ENCODE measurements at regions not wholly inside any gene's neighbourhood (a gene's known extent, or its start where the extent isn't known, plus 50 kb on each side); places are given as distances from the start of the nearest gene placed in this dataset.

GRCh38 chr6:104324301-104324700 lies 535.4 kb downstream of the HACE1 start:
- Histone ChIP-seq H3K27me3 (replicated peaks) (no peaks in the 10 kb centered on the region), H3K36me3 (no peaks in the 10 kb centered on the region), H3K4me1 (replicated peaks) (no peaks in the 10 kb centered on the region), H3K27ac (no peak overlapping the region), H3K9me3 (replicated peaks) (no peaks in the 10 kb centered on the region), H3K4me3 (no peak overlapping the region)
- DNase-seq (ENCODE audit: low read depth in 1 of 2, low spot score in 2 of 2): no peak

GRCh38 chr6:104322841-104323240 lies 536.9 kb downstream of the HACE1 start:
- H3K9me3 ChIP-seq (replicated peaks): no peaks in the 10 kb centered on the region
- DNase-seq (ENCODE audit: low read depth in 1 of 2, low spot score in 2 of 2): no peak
- no peaks in the 10 kb centered on the region for H3K27me3 ChIP-seq (replicated peaks)

GRCh38 chr6:104321301-104321700 lies 538.4 kb downstream of the HACE1 start:
- DNase-seq (ENCODE audit: low read depth in 1 of 2, low spot score in 2 of 2): no peak
- no peaks in the 10 kb centered on the region for H3K9me3 ChIP-seq (replicated peaks)
- H3K36me3 ChIP-seq: no peaks in the 10 kb centered on the region
- no peaks in the 10 kb centered on the region for H3K27me3 ChIP-seq (replicated peaks)
- no peak overlapping the region for H3K4me3 ChIP-seq
- no peak overlapping the region for H3K27ac ChIP-seq
- H3K4me1 ChIP-seq (replicated peaks): no peaks in the 10 kb centered on the region

More at GRCh38 chr6:104322841-104323240, 536.9 kb downstream of the HACE1 start:
- Histone ChIP-seq H3K4me3 (no peak overlapping the region), H3K27ac (no peak overlapping the region), H3K4me1 (replicated peaks) (no peaks in the 10 kb centered on the region), H3K36me3 (no peaks in the 10 kb centered on the region)

- no peak overlapping the region for H3K4me3 ChIP-seq
- H3K27ac ChIP-seq: no peak overlapping the region
- H3K4me1 ChIP-seq (replicated peaks): no peaks in the 10 kb centered on the region
- H3K36me3 ChIP-seq: no peaks in the 10 kb centered on the region
- H3K27me3 ChIP-seq (replicated peaks): no peaks in the 10 kb centered on the region
- no peak for DNase-seq (ENCODE audit: low read depth in 1 of 2, low spot score in 2 of 2)
- no peaks in the 10 kb centered on the region for H3K9me3 ChIP-seq (replicated peaks)
These were observed 538.8 kb downstream of the HACE1 start for GRCh38 chr6:104320896-104321295.

- DNase-seq (ENCODE audit: low read depth in 1 of 2, low spot score in 2 of 2): no peak
These were observed 546.9 kb downstream of the HACE1 start for GRCh38 chr6:104312851-104313250.

GRCh38 chr6:104306211-104306610 lies 553.5 kb downstream of the HACE1 start:
- H3K27me3 ChIP-seq (replicated peaks): no peaks in the 10 kb centered on the region
- no peaks in the 10 kb centered on the region for H3K36me3 ChIP-seq
- H3K4me1 ChIP-seq (replicated peaks): no peaks in the 10 kb centered on the region
- DNase-seq (ENCODE audit: low read depth in 1 of 2, low spot score in 2 of 2): no peak
- no peak overlapping the region for H3K27ac ChIP-seq
- no peaks in the 10 kb centered on the region for H3K9me3 ChIP-seq (replicated peaks)
- H3K4me3 ChIP-seq: no peak overlapping the region

More at GRCh38 chr6:104312851-104313250, 546.9 kb downstream of the HACE1 start:
- H3K9me3 ChIP-seq (replicated peaks): no peaks in the 10 kb centered on the region
- no peaks in the 10 kb centered on the region for H3K4me1 ChIP-seq (replicated peaks)
- no peak overlapping the region for H3K27ac ChIP-seq
- H3K4me3 ChIP-seq: no peak overlapping the region
- no peaks in the 10 kb centered on the region for H3K27me3 ChIP-seq (replicated peaks)
- H3K36me3 ChIP-seq: no peaks in the 10 kb centered on the region

GRCh38 chr6:104305206-104305605 lies 554.5 kb downstream of the HACE1 start:
- no peak for DNase-seq (ENCODE audit: low read depth in 1 of 2, low spot score in 2 of 2)
- Histone ChIP-seq H3K27me3 (replicated peaks) (no peaks in the 10 kb centered on the region), H3K36me3 (no peaks in the 10 kb centered on the region), H3K27ac (no peak overlapping the region), H3K4me3 (no peak overlapping the region), H3K9me3 (replicated peaks) (no peaks in the 10 kb centered on the region), H3K4me1 (replicated peaks) (no peaks in the 10 kb centered on the region)

GRCh38 chr6:104301951-104302350 lies 557.8 kb downstream of the HACE1 start:
- Histone ChIP-seq H3K27ac (no peak overlapping the region), H3K9me3 (replicated peaks) (no peaks in the 10 kb centered on the region), H3K4me1 (replicated peaks) (no peaks in the 10 kb centered on the region), H3K36me3 (no peaks in the 10 kb centered on the region), H3K4me3 (no peak overlapping the region), H3K27me3 (replicated peaks) (no peaks in the 10 kb centered on the region)
- no peak for DNase-seq (ENCODE audit: low read depth in 1 of 2, low spot score in 2 of 2)

GRCh38 chr6:104286641-104287040 lies 573.1 kb downstream of the HACE1 start:
- H3K9me3 ChIP-seq (replicated peaks): no peaks in the 10 kb centered on the region
- no peaks in the 10 kb centered on the region for H3K27me3 ChIP-seq (replicated peaks)
- no peaks in the 10 kb centered on the region for H3K36me3 ChIP-seq
- H3K4me1 ChIP-seq (replicated peaks): no peaks in the 10 kb centered on the region
- H3K4me3 ChIP-seq: no peak overlapping the region
- DNase-seq (ENCODE audit: low read depth in 1 of 2, low spot score in 2 of 2): no peak
- H3K27ac ChIP-seq: no peak overlapping the region

- no peaks in the 10 kb centered on the region for H3K27me3 ChIP-seq (replicated peaks)
- no peaks in the 10 kb centered on the region for H3K4me1 ChIP-seq (replicated peaks)
- no peak overlapping the region for H3K27ac ChIP-seq
- no peaks in the 10 kb centered on the region for H3K36me3 ChIP-seq
- no peaks in the 10 kb centered on the region for H3K9me3 ChIP-seq (replicated peaks)
- H3K4me3 ChIP-seq: no peak overlapping the region
- DNase-seq (ENCODE audit: low read depth in 1 of 2, low spot score in 2 of 2): no peak
These were observed 574.8 kb downstream of the HACE1 start for GRCh38 chr6:104284872-104285271.

GRCh38 chr6:104282581-104282980 lies 577.1 kb downstream of the HACE1 start:
- Histone ChIP-seq H3K27me3 (replicated peaks) (no peaks in the 10 kb centered on the region), H3K4me1 (replicated peaks) (no peaks in the 10 kb centered on the region), H3K9me3 (replicated peaks) (no peaks in the 10 kb centered on the region), H3K36me3 (no peaks in the 10 kb centered on the region), H3K27ac (no peak overlapping the region), H3K4me3 (no peak overlapping the region)
- DNase-seq (ENCODE audit: low read depth in 1 of 2, low spot score in 2 of 2): no peak

GRCh38 chr6:104281370-104281769 lies 578.3 kb downstream of the HACE1 start:
- Histone ChIP-seq H3K36me3 (no peaks in the 10 kb centered on the region), H3K4me1 (replicated peaks) (no peaks in the 10 kb centered on the region), H3K27ac (no peak overlapping the region), H3K4me3 (no peak overlapping the region), H3K27me3 (replicated peaks) (no peaks in the 10 kb centered on the region), H3K9me3 (replicated peaks) (no peaks in the 10 kb centered on the region; the same call in 1 of the 2 replicates)
- no peak for DNase-seq (ENCODE audit: low read depth in 1 of 2, low spot score in 2 of 2)

- no peaks in the 10 kb centered on the region for H3K27me3 ChIP-seq (replicated peaks)
- H3K27ac ChIP-seq: no peak overlapping the region
- no peaks in the 10 kb centered on the region for H3K9me3 ChIP-seq (replicated peaks)
- H3K4me1 ChIP-seq (replicated peaks): no peaks in the 10 kb centered on the region
- no peak for DNase-seq (ENCODE audit: low read depth in 1 of 2, low spot score in 2 of 2)
- no peak overlapping the region for H3K4me3 ChIP-seq
- H3K36me3 ChIP-seq: no peaks in the 10 kb centered on the region
These were observed 591.3 kb downstream of the HACE1 start for GRCh38 chr6:104268389-104268788.

- no peaks in the 10 kb centered on the region for H3K4me1 ChIP-seq (replicated peaks)
- no peaks in the 10 kb centered on the region for H3K36me3 ChIP-seq
These were observed 592.8 kb downstream of the HACE1 start for GRCh38 chr6:104266922-104267321.

GRCh38 chr6:104256646-104257045 lies 603.1 kb downstream of the HACE1 start:
- Histone ChIP-seq H3K27ac (no peak overlapping the region), H3K27me3 (replicated peaks) (no peaks in the 10 kb centered on the region), H3K9me3 (replicated peaks) (no peaks in the 10 kb centered on the region), H3K36me3 (no peaks in the 10 kb centered on the region), H3K4me3 (no peak overlapping the region), H3K4me1 (replicated peaks) (no peaks in the 10 kb centered on the region)
- no peak for DNase-seq (ENCODE audit: low read depth in 1 of 2, low spot score in 2 of 2)

More at GRCh38 chr6:104266922-104267321, 592.8 kb downstream of the HACE1 start:
- Histone ChIP-seq H3K27me3 (replicated peaks) (no peaks in the 10 kb centered on the region), H3K9me3 (replicated peaks) (no peaks in the 10 kb centered on the region), H3K27ac (no peak overlapping the region), H3K4me3 (no peak overlapping the region)
- no peak for DNase-seq (ENCODE audit: low read depth in 1 of 2, low spot score in 2 of 2)

All from SJSA1 (cell line).